Activated naive CD4-positive, alpha-beta T cell treated with anti-CD3 and anti-CD28 coated beads, Interleukin-2, amount 10 ng/mL, durations not matched to agents 7 days and 5 days (primary cell): ENCODE measurements at regions not wholly inside any gene's neighbourhood (a gene's known extent, or its start where the extent isn't known, plus 50 kb on each side); places are given as distances from the start of the nearest gene placed in this dataset.

ENCODE experiments used
- CTCF ChIA-PET: fragments of 350-600 bp; sonication (Branson Sonifier 250); formaldehyde crosslinking; loops from one replicate; lab custom pipeline; 2021; ENCODE audit warnings: antibody characterized with exemption; lab: Charles Lee
- DNase-seq: peaks from one replicate; pipeline ENCODE4 v3.0.0-alpha.2; 2020
- H3K27ac Mint-ChIP-seq: one replicate; pipeline ENCODE4 v1.8.0; 2021; ENCODE audit warnings: mild to moderate bottlenecking, moderate library complexity, mixed read lengths
- H3K27me3 Mint-ChIP-seq: one replicate; pipeline ENCODE4 v1.8.0; 2021; ENCODE audit warnings: mild to moderate bottlenecking, mixed read lengths
- H3K36me3 Mint-ChIP-seq: one replicate; pipeline ENCODE4 v1.8.0; 2021; ENCODE audit warnings: mixed read lengths
- H3K4me1 Mint-ChIP-seq: one replicate; pipeline ENCODE4 v1.8.0; 2021; ENCODE audit warnings: mixed read lengths
- H3K4me3 Mint-ChIP-seq: one replicate; pipeline ENCODE4 v1.8.0; 2021; ENCODE audit warnings: mild to moderate bottlenecking, moderate library complexity, mixed read lengths
- H3K9me3 Mint-ChIP-seq: one replicate; pipeline ENCODE4 v1.8.0; 2021; ENCODE audit warnings: mixed read lengths

DNA sequence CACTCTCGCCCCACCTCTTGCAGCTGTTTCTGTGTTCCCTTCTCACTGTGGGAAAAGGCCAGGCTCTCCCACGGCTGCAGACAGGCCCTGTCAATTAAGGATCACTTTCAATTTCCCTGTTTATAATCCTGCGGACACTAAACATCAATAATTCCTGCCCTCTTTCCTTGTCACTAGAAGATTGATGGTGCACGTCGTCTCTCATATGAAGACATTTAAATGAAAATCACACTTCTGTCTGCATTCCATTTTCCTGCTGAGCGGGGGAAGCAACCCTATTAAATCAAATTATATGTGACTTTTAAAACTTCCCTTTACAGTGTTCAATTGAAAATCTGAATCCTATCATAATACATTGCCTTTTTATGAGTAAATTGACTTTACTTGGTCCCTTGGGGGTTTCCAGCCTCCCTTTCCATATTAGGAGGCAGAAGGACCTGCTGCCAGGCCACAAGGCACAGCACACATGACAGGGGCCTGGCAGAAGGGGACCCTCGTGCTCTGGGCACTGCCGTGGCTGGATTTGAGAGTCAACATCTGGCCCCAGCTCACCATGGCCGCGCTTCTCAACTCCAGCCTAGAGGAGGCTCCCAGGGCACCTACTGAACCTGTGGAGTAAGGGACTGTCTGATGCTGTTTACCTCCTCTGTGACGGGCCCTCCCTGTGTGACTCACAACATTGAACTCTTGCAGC lies 311.0 kb upstream of the IRX4 start:
- no peak overlapping the region for H3K27ac Mint-ChIP-seq

DNA sequence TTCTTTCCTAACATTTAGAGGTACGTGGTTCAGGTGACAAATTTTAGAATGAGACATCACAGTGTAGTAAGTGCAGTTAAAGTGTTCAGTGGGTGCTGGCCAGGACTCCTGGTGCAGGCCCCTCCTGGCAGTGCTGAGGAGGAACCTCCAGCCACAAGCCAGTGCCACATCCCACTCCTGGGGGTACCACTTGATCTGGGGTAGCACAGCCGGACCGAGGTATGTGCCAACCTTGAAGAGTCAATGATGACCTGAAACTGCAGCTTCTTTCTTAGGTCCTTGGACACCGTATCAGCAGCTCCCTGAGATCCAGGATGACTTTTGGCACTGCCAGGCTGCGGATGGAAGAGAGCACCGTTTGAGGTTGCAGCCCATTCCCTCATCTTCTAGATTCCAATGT lies 310.4 kb upstream of the IRX4 start:
- no peak overlapping the region for H3K27ac Mint-ChIP-seq
- no peaks in the 10 kb centered on the region for H3K36me3 Mint-ChIP-seq
- H3K4me1 Mint-ChIP-seq: no peaks in the 10 kb centered on the region
- H3K4me3 Mint-ChIP-seq: no peak overlapping the region
- H3K27me3 Mint-ChIP-seq: no peaks in the 10 kb centered on the region
- H3K9me3 Mint-ChIP-seq: peaks cover 6% of the 10 kb centered on the region
- CTCF ChIA-PET: no interaction called here
- no peak for DNase-seq

More for the DNA sequence above, 311.0 kb upstream of the IRX4 start:
- CTCF ChIA-PET: no interaction called here
- H3K36me3 Mint-ChIP-seq: no peaks in the 10 kb centered on the region
- H3K9me3 Mint-ChIP-seq: peaks cover 6% of the 10 kb centered on the region
- H3K4me3 Mint-ChIP-seq: no peak overlapping the region
- no peaks in the 10 kb centered on the region for H3K4me1 Mint-ChIP-seq
- H3K27me3 Mint-ChIP-seq: no peaks in the 10 kb centered on the region
- no peak for DNase-seq

DNA sequence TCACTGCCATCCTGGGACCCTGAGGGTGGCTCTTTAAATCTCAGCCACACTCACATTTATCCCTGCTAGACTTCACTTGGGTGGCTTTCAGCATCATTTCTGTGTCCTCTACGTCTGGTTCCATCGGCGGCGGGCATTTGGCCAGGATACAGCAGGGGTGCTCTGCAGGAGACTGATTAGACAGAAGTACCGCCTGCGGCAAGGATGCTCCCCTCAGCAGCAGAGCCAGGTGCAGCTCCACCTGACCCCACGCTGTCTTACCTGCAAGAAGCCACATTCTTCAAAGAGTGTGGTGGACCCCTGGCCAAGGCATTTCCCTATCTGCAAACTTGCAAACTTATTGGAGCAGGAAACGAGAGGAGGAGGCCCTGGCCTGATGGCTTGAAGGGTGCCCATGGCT lies 309.8 kb upstream of the IRX4 start:
- Mint-ChIP-seq H3K36me3 (no peaks in the 10 kb centered on the region), H3K9me3 (peaks cover 6% of the 10 kb centered on the region), H3K27ac (no peak overlapping the region), H3K27me3 (no peaks in the 10 kb centered on the region), H3K4me1 (no peaks in the 10 kb centered on the region), H3K4me3 (no peak overlapping the region)
- CTCF ChIA-PET: no interaction called here
- DNase-seq: no peak

DNA sequence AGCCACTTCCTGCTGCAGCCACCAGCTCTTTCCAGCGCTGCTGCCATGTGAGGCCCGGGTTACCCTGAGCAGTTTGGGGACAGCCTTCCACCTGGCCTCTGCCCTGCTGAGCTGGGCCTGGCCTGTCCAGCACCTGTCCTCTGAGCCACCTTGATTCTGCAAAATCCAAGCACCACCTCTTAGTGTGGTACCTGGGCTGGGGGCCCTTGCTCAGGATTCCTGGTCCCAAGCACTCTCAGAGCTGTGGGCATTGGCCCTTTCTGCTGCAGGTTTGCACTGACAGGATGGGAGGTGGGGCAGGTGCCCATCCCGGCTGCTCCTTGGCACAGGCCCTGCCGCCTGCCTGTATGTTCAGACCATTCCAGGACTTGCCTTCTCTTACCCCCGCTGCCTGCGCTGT lies 309.2 kb upstream of the IRX4 start:
- Mint-ChIP-seq H3K27me3 (no peaks in the 10 kb centered on the region), H3K4me3 (no peak overlapping the region), H3K27ac (no peak overlapping the region), H3K4me1 (no peaks in the 10 kb centered on the region), H3K36me3 (no peaks in the 10 kb centered on the region), H3K9me3 (peaks cover 6% of the 10 kb centered on the region)
- DNase-seq: no peak
- CTCF ChIA-PET: no interaction called here

DNA sequence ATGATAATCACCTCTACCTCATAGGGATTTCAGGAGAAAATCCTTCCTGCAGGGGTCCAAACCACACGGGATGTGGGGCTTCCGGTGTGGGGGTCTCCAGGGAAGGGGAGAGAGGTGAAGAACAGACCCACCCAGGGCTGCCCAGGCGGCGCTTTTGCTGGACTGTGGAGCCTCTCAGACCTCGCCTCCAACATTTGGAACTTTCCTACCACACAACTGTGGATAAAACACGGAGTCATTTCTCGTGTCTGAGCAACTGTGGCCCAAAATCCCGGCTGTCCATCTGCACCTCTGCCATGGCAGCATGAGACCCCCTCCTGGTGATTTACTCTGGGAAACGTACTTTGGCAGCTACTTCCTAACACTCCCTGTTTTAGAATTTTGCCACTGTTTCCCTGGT lies 307.8 kb upstream of the IRX4 start:
- CTCF ChIA-PET: no interaction called here

DNA sequence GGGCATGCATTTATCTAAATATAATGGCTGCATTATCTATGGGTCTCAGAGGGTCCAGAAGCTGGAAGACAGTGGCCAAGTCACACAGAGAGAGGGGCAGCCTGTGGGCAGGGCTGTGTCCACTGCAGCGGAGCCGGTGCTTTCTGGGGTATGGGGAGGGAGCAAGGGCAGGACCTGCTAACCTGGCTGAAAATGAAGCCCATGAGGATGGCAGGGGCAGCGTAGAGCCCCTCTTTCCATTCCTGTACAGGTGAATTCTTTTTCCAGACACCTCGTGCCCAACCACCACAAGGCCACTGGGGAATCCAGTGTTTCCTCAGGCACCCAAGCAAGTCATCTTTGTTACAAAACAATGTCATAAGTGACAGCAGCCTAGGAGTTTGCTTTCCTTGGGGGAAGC lies 305.9 kb upstream of the IRX4 start:
- CTCF ChIA-PET: no interaction called here
- Mint-ChIP-seq H3K27ac (no peak overlapping the region), H3K9me3 (no peaks in the 10 kb centered on the region)

More for the DNA sequence above, 307.8 kb upstream of the IRX4 start:
- Mint-ChIP-seq H3K27me3 (no peaks in the 10 kb centered on the region), H3K9me3 (no peaks in the 10 kb centered on the region), H3K4me1 (no peaks in the 10 kb centered on the region), H3K36me3 (no peaks in the 10 kb centered on the region), H3K27ac (no peak overlapping the region), H3K4me3 (no peak overlapping the region)
- no peak for DNase-seq

DNA sequence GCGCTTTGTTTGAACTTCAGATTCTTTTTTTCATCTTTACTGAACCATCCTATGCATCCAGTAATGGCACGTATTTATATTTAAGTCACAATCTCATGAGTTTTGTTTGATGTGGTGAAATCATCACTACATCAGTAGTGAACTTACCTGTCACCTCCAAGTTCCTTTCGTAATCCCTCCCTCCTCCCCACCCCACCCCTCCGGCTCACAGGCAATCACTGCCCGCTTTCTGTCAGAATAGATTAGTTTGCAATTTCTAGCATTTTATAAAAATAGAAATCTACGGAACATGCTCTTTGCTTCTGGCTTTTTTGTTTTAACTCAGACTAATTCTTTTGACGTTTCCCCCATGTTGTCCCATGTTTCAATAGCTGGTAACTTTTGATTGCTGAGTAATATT lies 305.4 kb upstream of the IRX4 start:
- Mint-ChIP-seq H3K4me3 (no peak overlapping the region), H3K9me3 (no peaks in the 10 kb centered on the region), H3K27ac (no peak overlapping the region), H3K27me3 (no peaks in the 10 kb centered on the region), H3K36me3 (no peaks in the 10 kb centered on the region), H3K4me1 (no peaks in the 10 kb centered on the region)
- CTCF ChIA-PET: no interaction called here
- no peak for DNase-seq

More for the DNA sequence above, 305.9 kb upstream of the IRX4 start:
- H3K4me3 Mint-ChIP-seq: no peak overlapping the region
- DNase-seq: no peak
- no peaks in the 10 kb centered on the region for H3K27me3 Mint-ChIP-seq
- no peaks in the 10 kb centered on the region for H3K4me1 Mint-ChIP-seq
- no peaks in the 10 kb centered on the region for H3K36me3 Mint-ChIP-seq

DNA sequence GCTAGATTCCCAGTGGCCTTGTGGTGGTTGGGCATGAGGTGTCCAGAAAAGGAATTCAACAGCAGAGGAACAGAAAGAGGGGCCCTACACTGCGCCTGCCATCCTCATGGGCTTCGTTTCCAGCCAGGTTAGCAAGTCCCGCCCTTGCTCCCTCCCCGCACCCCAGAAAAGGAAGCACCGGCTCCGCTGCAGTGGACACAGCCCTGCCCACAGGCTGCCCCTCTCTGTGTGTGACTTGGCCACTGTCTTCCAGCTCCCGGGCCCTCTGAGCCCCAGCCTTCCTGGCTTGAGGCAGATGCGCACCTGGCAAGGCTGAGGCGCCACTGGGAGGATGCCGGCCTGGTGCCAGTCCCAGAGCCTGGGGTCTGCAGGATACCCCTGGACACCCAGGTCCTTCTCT lies 305.0 kb upstream of the IRX4 start:
- no peaks in the 10 kb centered on the region for H3K4me1 Mint-ChIP-seq
- H3K4me3 Mint-ChIP-seq: no peak overlapping the region
- no peaks in the 10 kb centered on the region for H3K27me3 Mint-ChIP-seq
- H3K9me3 Mint-ChIP-seq: no peaks in the 10 kb centered on the region
- no peak overlapping the region for H3K27ac Mint-ChIP-seq
- CTCF ChIA-PET: no interaction called here
- no peaks in the 10 kb centered on the region for H3K36me3 Mint-ChIP-seq
- no peak for DNase-seq

DNA sequence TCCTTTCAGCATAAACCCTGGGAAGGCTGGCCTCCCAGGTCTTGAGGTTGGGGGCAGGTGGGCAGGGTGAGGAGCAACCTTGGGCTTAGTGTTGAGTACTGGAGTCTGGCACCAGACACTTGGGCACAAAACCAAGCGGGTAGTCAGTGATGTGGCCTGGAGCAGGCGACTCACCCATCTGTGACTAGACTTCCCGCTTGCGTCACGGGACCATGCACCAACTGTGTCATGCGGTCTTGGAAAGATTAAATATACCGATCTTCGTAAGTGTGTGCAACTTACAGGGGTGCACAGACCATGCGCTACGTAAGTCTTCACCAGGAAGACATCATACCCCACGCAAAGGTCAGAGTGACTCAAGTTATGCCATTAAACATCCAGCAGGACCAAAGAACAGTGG lies 304.4 kb upstream of the IRX4 start:
- CTCF ChIA-PET: no interaction called here
- Mint-ChIP-seq H3K4me3 (no peak overlapping the region), H3K4me1 (no peaks in the 10 kb centered on the region)

DNA sequence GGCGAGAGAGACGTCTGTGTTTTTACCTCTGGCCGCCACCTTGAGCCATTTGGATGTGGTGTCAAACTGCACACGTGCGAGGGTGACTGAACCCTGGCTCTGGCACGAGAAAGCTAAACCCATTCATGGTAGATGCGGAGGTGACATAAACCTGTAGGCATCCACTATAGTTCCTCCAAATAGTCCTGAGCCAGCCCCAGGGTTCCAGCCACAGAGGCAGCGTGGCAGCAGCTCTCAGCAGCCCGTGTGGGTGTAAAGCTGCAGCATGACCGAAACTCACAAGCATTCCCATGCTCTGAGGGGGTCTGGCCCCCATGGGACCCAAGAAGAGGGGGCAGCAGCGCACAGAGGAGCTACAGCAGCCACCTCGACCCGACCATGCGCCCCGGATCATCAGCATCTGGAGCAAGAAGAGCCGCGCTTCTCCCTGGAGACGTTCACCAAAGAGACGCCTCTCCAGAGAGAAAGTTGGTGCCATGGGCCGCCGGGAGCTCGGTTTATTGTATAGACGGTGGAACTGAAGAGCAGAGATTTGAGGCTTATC lies 303.8 kb upstream of the IRX4 start:
- H3K27ac Mint-ChIP-seq: no peak overlapping the region
- H3K9me3 Mint-ChIP-seq: no peaks in the 10 kb centered on the region
- H3K27me3 Mint-ChIP-seq: peaks cover 4% of the 10 kb centered on the region
- no peaks in the 10 kb centered on the region for H3K36me3 Mint-ChIP-seq
- no peak for DNase-seq
- CTCF ChIA-PET: no interaction called here
- H3K4me3 Mint-ChIP-seq: no peak overlapping the region
- no peaks in the 10 kb centered on the region for H3K4me1 Mint-ChIP-seq

More for the DNA sequence above, 304.4 kb upstream of the IRX4 start:
- H3K27ac Mint-ChIP-seq: no peak overlapping the region
- DNase-seq: no peak
- peaks cover 4% of the 10 kb centered on the region for H3K27me3 Mint-ChIP-seq
- H3K9me3 Mint-ChIP-seq: no peaks in the 10 kb centered on the region
- no peaks in the 10 kb centered on the region for H3K36me3 Mint-ChIP-seq

DNA sequence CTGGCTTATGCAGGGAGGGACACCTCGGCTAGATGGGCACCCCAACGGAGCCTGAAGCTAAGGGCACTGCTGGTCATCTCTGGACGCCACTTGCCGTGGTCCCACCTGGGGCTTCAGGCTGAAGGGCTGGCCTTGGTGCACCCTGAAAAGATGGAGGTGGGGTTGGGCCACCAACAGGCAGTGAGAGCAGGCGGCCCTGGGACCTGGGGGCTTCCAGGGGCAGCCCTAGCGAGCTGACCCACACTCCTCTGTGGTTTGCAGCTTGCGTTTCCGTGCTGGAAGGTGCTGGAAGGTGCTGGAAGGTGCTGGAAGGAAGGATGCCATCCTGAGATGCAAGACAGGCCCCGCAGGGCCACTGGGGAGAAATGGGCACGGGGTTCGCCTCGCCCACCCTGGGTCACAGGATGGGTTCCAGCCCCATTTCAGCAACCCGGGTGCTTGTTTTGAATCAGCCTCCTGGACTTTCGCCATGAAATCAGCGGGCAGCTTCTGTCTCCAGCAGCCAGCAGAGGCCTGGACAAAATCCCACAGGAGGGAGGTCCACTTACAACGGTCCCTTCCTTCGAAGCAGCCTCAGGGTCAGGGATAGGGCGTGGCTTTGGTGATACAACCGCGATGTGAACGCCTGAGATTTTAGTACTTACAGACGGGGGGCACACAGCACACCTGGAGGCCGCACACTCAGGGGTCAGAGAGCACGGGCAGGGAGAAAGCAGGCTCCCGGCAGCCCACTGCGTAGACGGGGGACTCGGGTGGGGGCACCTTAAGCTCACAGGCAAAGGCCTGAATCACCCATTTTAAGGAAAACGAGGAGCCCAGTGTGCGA lies 303.1 kb upstream of the IRX4 start:
- Mint-ChIP-seq H3K27ac (no peak overlapping the region), H3K36me3 (no peaks in the 10 kb centered on the region), H3K9me3 (no peaks in the 10 kb centered on the region), H3K4me1 (no peaks in the 10 kb centered on the region), H3K4me3 (no peak overlapping the region), H3K27me3 (peaks cover 4% of the 10 kb centered on the region)
- CTCF ChIA-PET: no interaction called here
- DNase-seq: no peak

DNA sequence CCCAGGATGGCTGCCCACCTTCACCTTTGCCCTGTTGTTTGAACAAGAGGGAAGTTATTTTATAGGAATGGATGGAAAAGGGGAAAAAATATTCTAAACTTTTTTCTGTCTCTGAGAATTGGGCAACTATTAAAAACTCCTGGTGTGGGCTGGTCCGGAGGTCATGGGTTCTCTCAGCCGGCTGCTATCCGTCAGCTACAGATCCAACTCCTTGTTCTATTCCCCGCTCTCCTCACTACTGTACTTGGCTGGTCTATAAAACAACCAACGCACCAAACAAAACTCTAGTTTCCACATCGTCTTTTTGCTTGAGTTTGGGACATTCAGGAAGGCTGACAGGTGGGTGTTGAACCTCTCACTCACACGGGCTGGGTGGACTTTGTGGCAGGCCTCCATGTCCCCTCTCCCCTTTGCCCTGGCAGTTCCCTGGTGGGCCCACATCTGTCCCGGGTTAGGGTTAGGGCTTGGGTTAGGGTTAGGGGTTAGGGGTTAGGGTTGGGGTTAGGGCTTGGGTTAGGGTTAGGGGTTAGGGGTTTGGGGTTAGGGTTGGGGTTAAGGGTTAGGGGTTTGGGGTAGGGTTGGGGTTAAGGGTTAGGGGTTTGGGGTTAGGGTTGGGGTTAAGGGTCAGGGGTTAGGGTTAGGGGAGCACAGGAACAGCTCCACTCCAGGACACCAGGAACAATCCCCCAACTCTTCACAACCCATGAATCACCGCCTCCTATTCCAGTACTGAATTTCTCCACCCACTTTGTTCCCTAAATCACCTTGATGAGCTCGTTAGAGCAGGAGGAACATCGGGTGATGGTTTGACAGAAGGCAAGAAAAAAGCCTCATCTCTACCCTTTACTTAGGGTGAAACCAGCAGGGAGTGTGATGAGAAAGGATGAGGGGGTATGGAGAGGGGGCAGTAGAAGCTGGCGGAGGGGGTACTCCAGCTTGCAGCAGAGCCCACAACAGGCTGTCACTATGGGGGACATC lies 302.1 kb upstream of the IRX4 start:
- H3K27me3 Mint-ChIP-seq: peaks cover 4% of the 10 kb centered on the region
- H3K4me1 Mint-ChIP-seq: no peaks in the 10 kb centered on the region
- H3K36me3 Mint-ChIP-seq: no peaks in the 10 kb centered on the region
- DNase-seq: no peak
- H3K9me3 Mint-ChIP-seq: no peaks in the 10 kb centered on the region
- CTCF ChIA-PET: no interaction called here
- no peak overlapping the region for H3K27ac Mint-ChIP-seq
- no peak overlapping the region for H3K4me3 Mint-ChIP-seq

DNA sequence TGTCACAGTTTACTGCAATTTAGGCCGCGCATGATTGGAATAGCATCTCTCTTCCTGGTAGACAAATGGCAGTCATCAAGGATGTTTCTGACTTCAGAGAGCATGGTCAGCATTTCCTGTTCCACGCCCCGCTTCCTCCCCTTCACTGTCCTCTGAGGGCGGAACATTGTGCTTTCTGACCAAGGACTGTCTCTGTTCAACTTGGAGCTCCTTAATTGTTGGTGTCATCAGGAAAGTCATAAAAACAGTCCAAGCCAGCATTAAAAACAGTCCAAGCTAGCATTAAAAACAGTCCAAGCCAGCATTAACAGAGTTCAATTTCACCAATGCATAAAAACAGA lies 301.3 kb upstream of the IRX4 start:
- no peaks in the 10 kb centered on the region for H3K36me3 Mint-ChIP-seq
- H3K27me3 Mint-ChIP-seq: peaks cover 4% of the 10 kb centered on the region
- no peak overlapping the region for H3K27ac Mint-ChIP-seq

More for the DNA sequence above, 301.3 kb upstream of the IRX4 start:
- no peak for DNase-seq
- no peak overlapping the region for H3K4me3 Mint-ChIP-seq
- H3K9me3 Mint-ChIP-seq: no peaks in the 10 kb centered on the region
- CTCF ChIA-PET: no interaction called here
- no peaks in the 10 kb centered on the region for H3K4me1 Mint-ChIP-seq
